CD4-positive, CD25-positive, alpha-beta regulatory T cell (primary cell): ENCODE measurements at regions not wholly inside any gene's neighbourhood (a gene's known extent, or its start where the extent isn't known, plus 50 kb on each side); places are given as distances from the start of the nearest gene placed in this dataset.

Source experiments
- ATAC-seq, 2 donors: fragments of 150-1000 bp; cut with Tn5 transposase; one replicate each; pipeline ENCODE4 v1.10.0; 2021; ENCODE audit warnings: low read depth in 2 of 2, moderate number of reproducible peaks in 2 of 2, moderate library complexity in 1 of 2
- DNase-seq, 3 donors: peaks; one replicate each; pipeline versions ENCODE4 v3.0.0 to v3.0.0-alpha.2; 2012 to 2022; ENCODE audit warnings: mixed read lengths in 1 of 3
- H3K27ac ChIP-seq: one replicate; pipeline ENCODE4 v1.7.0; 2013; ENCODE audit warnings: mild to moderate bottlenecking, low read length; ENCODE audit not compliant: insufficient read depth, poor library complexity, severe bottlenecking
- H3K27me3 ChIP-seq: one replicate; pipeline ENCODE4 v1.7.0; 2013; ENCODE audit warnings: low read length; ENCODE audit not compliant: control insufficient read depth, insufficient read depth
- H3K36me3 ChIP-seq: one replicate; pipeline ENCODE4 v1.7.0; 2013; ENCODE audit warnings: mild to moderate bottlenecking, low read length, moderate library complexity; ENCODE audit not compliant: control insufficient read depth, insufficient read depth
- H3K4me1 ChIP-seq: 2 replicates; pipeline ENCODE4 v1.7.0; 2013; ENCODE audit warnings: mild to moderate bottlenecking, low read length; ENCODE audit not compliant: insufficient read depth, control insufficient read depth, poor library complexity, severe bottlenecking
- H3K4me3 ChIP-seq: one replicate; pipeline ENCODE4 v1.7.0; 2013; ENCODE audit warnings: low read depth, mild to moderate bottlenecking, low read length, moderate library complexity
- H3K9me3 ChIP-seq, 2 experiments: 1 replicate in 1 of 2; 2 replicates in 1 of 2; pipeline ENCODE4 v1.7.0; 2013; ENCODE audit warnings: low read length in 2 of 2, mild to moderate bottlenecking in 1 of 2, moderate library complexity in 1 of 2; ENCODE audit not compliant: control insufficient read depth in 2 of 2
- H3K27ac Mint-ChIP-seq, 3 donors: one replicate each; pipeline ENCODE4 v1.8.0; 2020 to 2022; ENCODE audit warnings: mild to moderate bottlenecking in 3 of 3, mixed read lengths in 3 of 3, moderate library complexity in 2 of 3
- H3K27me3 Mint-ChIP-seq: one replicate; pipeline ENCODE4 v1.8.0; 2022; ENCODE audit warnings: mild to moderate bottlenecking, mixed read lengths
- H3K36me3 Mint-ChIP-seq: one replicate; pipeline ENCODE4 v1.8.0; 2020; ENCODE audit warnings: mixed read lengths
- H3K4me1 Mint-ChIP-seq, 4 donors: one replicate each; pipeline ENCODE4 v1.8.0; 2020 to 2022; ENCODE audit warnings: mixed read lengths in 4 of 4, mild to moderate bottlenecking in 1 of 4
- H3K4me3 Mint-ChIP-seq, 4 donors: one replicate each; pipeline ENCODE4 v1.8.0; 2020 to 2022; ENCODE audit warnings: mild to moderate bottlenecking in 4 of 4, mixed read lengths in 4 of 4, moderate library complexity in 3 of 4
- H3K9me3 Mint-ChIP-seq, 7 donors: one replicate each; pipeline ENCODE4 v1.8.0; 2020 to 2022; ENCODE audit warnings: mixed read lengths in 7 of 7, mild to moderate bottlenecking in 3 of 7, moderate library complexity in 2 of 7

DNA sequence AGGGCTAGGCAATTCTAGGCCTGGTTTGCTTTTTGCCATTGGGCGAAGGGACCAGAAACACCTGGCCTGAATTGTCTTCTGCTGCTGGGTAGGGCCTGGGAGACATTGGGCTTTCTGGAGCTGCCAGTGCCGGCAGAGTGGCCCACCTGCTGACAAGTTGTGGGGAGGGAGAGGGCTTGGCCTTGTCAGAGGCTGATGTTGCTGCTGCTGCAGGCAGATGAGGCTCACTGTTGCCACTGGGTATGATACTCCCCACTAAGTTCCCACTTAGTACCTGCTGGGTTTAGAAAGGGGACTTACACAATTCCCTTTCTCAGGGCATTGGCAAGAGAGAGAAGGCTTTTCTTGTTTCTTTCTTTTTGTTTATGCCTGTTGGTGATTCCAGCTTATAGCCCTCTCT lies 289.6 kb upstream of the NPVF start:
- Histone ChIP-seq H3K27me3 (no peaks in the 10 kb centered on the region), H3K36me3 (no peaks in the 10 kb centered on the region), H3K9me3 (no peaks in the 10 kb centered on the region), H3K4me3 (no peak overlapping the region), H3K27ac (no peak overlapping the region), H3K4me1 (no peaks in the 10 kb centered on the region)
- DNase-seq: no peak
- H3K36me3 Mint-ChIP-seq: no peaks in the 10 kb centered on the region
- H3K27me3 Mint-ChIP-seq: peaks cover 12% of the 10 kb centered on the region
- H3K27ac Mint-ChIP-seq: no peak overlapping the region
- peaks cover 0 to 35% (median 6%) of the 10 kb centered on the region in 4 donors for H3K4me1 Mint-ChIP-seq
- peaks cover 0 to 4% (median 0%) of the 10 kb centered on the region in 7 donors for H3K9me3 Mint-ChIP-seq
- no peak overlapping the region for H3K4me3 Mint-ChIP-seq
- no peak for ATAC-seq

DNA sequence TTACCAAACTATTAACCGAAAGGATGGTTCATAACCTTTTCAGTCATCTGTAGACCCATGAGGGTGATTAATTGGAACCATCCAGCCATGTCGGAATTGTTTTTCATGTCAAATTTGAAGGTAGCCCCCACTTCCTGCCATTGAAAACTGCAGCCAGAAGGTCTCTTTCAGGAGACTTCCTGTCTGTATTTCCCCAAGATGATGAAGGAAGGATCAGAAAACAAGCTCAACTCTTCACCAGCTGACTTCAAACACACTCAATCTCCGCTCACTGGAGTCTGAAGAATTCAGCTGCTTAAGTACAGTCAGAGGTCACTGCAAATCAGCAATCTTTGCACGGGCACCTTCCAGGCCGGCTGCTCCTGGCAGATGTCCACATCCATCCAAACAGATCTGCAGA lies 291.7 kb upstream of the NPVF start:
- Mint-ChIP-seq H3K27ac (peak overlapping the region; percentile 3 to 82 (median 58)), H3K36me3 (no peaks in the 10 kb centered on the region), H3K4me1 (peaks cover 0 to 41% (median 8%) of the 10 kb centered on the region in 4 donors), H3K27me3 (peaks cover 13% of the 10 kb centered on the region), H3K9me3 (peaks cover 0 to 5% (median 3%) of the 10 kb centered on the region in 7 donors), H3K4me3 (peak overlapping the region in 2 of 4 donors; percentile 19 to 69)
- Histone ChIP-seq H3K27ac (no peak overlapping the region), H3K27me3 (no peaks in the 10 kb centered on the region), H3K9me3 (no peaks in the 10 kb centered on the region), H3K36me3 (no peaks in the 10 kb centered on the region), H3K4me3 (no peak overlapping the region), H3K4me1 (no peaks in the 10 kb centered on the region)
- ATAC-seq: peak; percentile 30 to 33
- DNase-seq: peak in 2 of 3 donors; percentile 10 to 61

DNA sequence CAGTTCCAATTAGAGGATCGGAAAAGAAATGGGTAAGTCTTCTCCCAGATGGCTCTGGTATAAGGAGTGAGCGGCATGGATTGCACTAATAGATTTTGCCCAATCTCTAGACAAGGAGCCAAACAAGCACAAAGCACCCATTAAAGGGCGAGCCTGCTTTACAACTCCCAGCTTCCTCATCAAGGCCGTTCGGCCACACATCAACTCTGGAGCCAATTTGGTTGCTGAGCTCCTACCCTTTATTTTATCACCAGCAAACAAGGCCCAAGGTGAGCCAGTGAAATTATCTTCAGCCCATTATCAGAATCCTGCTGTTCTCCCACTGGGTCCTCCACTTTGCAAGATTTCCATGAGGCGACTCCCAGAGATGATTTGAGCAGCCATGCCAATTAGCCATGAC lies 292.2 kb upstream of the NPVF start:
- DNase-seq: no peak
- ATAC-seq: no peak
- no peak overlapping the region for H3K4me3 ChIP-seq
- Mint-ChIP-seq H3K4me1 (peaks cover 0 to 41% (median 8%) of the 10 kb centered on the region in 4 donors), H3K36me3 (no peaks in the 10 kb centered on the region), H3K27ac (peak overlapping the region; percentile 15 to 58 (median 42)), H3K9me3 (peaks cover 0 to 5% (median 3%) of the 10 kb centered on the region in 7 donors), H3K4me3 (peak overlapping the region in 2 of 4 donors; percentile 19 to 69), H3K27me3 (peaks cover 18% of the 10 kb centered on the region)
- H3K36me3 ChIP-seq: no peaks in the 10 kb centered on the region
- no peak overlapping the region for H3K27ac ChIP-seq
- H3K27me3 ChIP-seq: no peaks in the 10 kb centered on the region
- no peaks in the 10 kb centered on the region for H3K9me3 ChIP-seq
- no peaks in the 10 kb centered on the region for H3K4me1 ChIP-seq

DNA sequence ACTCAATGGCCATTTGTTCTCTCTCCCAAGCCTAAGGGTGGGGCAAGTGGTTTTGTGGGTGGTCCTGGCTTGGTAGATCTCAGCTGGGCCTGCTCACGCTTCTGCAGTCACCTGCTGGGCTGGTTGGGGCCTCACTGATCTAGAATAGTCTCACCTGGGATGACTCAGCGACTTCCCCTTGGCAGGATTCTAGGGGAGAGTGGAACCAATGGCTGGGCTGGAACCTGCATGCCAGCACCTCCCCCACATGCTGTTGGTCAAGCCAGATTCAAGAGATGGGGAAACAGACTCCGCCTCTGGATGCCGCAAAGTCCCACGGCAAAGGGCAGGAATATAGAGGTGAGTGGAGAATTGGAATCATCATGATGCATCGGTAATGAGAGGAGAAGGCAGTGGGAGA lies 292.9 kb upstream of the NPVF start:
- H3K27ac ChIP-seq: no peak overlapping the region
- peaks cover 0 to 38% (median 8%) of the 10 kb centered on the region in 4 donors for H3K4me1 Mint-ChIP-seq
- peak overlapping the region in 1 of 3 donors; percentile 52 for H3K27ac Mint-ChIP-seq
- no peaks in the 10 kb centered on the region for H3K36me3 ChIP-seq
- H3K4me3 Mint-ChIP-seq: no peak overlapping the region
- H3K9me3 ChIP-seq: no peaks in the 10 kb centered on the region
- no peaks in the 10 kb centered on the region for H3K27me3 ChIP-seq
- H3K9me3 Mint-ChIP-seq: peaks cover 0 to 5% (median 3%) of the 10 kb centered on the region in 7 donors
- no peaks in the 10 kb centered on the region for H3K4me1 ChIP-seq
- H3K27me3 Mint-ChIP-seq: peaks cover 25% of the 10 kb centered on the region
- ATAC-seq (no peak), DNase-seq (no peak)
- H3K4me3 ChIP-seq: no peak overlapping the region
- no peaks in the 10 kb centered on the region for H3K36me3 Mint-ChIP-seq

DNA sequence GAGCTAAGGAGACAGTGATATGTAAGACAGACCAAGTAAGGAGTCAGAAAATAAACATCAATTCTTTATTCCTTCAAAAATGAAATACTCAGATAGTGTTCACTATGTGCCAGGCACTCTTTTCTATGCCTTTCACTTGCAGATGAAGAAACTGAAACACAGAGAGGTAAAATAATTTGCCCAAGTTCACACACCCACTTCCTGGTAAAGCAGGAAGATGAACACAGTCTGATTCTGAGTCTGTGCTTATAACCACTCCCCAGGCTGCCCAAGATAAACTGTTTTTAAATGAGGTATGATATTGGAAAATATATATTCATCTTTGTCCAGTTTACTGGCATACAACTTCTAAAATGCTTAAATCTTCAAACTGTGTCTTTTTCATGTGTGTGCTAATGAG lies 294.4 kb upstream of the NPVF start:
- Histone ChIP-seq H3K9me3 (no peaks in the 10 kb centered on the region), H3K27ac (no peak overlapping the region), H3K4me3 (no peak overlapping the region), H3K27me3 (no peaks in the 10 kb centered on the region), H3K4me1 (no peaks in the 10 kb centered on the region), H3K36me3 (no peaks in the 10 kb centered on the region)
- H3K4me3 Mint-ChIP-seq: peak overlapping the region in 2 of 4 donors; percentile 8 to 59
- H3K27me3 Mint-ChIP-seq: peaks cover 29% of the 10 kb centered on the region
- peak overlapping the region; percentile 8 to 52 (median 40) for H3K27ac Mint-ChIP-seq
- ATAC-seq (peak; percentile 53 to 63), DNase-seq (peak in 1 of 3 donors; percentile 82)
- H3K4me1 Mint-ChIP-seq: peaks cover 0 to 36% (median 5%) of the 10 kb centered on the region in 4 donors
- peaks cover 0 to 5% (median 0%) of the 10 kb centered on the region in 7 donors for H3K9me3 Mint-ChIP-seq
- H3K36me3 Mint-ChIP-seq: no peaks in the 10 kb centered on the region

DNA sequence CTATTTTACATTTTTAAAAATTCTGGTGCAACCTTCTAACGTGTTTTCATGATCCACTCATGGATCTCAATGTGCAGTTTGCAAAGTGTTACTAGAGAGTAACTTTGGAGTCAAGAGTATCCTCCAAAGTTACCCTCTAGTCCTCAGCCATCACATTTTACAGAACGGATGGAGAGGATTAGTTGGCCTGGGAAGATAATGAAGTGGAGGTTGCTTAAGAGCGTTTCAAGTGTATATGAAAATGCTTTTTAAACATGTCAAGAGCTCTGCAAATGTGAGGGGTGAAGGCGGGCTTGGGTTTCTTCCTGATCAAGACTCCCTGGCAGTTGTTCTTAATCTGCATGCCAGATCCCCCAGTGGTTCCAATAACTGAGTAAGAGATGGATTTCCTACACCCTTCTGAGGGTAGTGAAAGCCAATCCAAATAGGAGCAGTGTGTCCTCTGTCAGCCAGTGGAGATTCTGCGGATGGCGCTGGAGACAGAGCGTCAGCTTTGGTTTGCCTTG lies 299.4 kb upstream of the NPVF start:
- no peak overlapping the region for H3K4me3 Mint-ChIP-seq
- H3K27ac ChIP-seq: no peak overlapping the region
- no peaks in the 10 kb centered on the region for H3K4me1 ChIP-seq
- peaks cover 22% of the 10 kb centered on the region for H3K27me3 Mint-ChIP-seq
- no peaks in the 10 kb centered on the region for H3K36me3 Mint-ChIP-seq
- no peak overlapping the region for H3K27ac Mint-ChIP-seq
- peaks cover 0 to 4% (median 0%) of the 10 kb centered on the region in 7 donors for H3K9me3 Mint-ChIP-seq
- H3K4me3 ChIP-seq: no peak overlapping the region
- ATAC-seq: no peak
- H3K27me3 ChIP-seq: no peaks in the 10 kb centered on the region
- H3K9me3 ChIP-seq: no peaks in the 10 kb centered on the region
- no peak for DNase-seq
- H3K4me1 Mint-ChIP-seq: peaks cover 0 to 7% (median 3%) of the 10 kb centered on the region in 4 donors
- H3K36me3 ChIP-seq: no peaks in the 10 kb centered on the region

DNA sequence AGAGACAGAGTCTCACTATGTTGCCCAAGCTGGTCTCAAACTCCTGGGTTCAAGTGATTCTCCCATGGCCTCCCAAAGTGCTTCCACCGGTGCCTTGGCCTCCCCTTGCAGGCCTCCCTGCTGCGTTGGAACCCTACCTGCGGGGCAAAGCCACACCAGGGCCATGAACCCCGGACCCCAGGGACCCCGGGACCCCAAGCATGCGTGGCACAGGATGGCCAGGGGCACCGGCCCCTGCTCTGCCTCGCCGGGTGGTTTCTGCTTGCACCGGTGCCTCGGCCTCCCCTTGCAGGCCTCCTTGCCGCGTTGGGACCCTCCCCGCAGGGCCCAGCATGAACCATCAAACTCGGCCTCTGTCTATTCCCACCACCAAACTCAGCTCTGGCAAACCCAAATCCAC lies 301.0 kb upstream of the NPVF start:
- Mint-ChIP-seq H3K9me3 (peaks cover 0 to 1% (median 0%) of the 10 kb centered on the region in 7 donors), H3K27ac (no peak overlapping the region)

GRCh38 chr7:25536851-25537250 lies 308.6 kb upstream of the NPVF start:
- DNase-seq: no peak
- Histone ChIP-seq H3K27ac (no peak overlapping the region), H3K36me3 (no peaks in the 10 kb centered on the region), H3K4me1 (no peaks in the 10 kb centered on the region), H3K9me3 (no peaks in the 10 kb centered on the region), H3K27me3 (peaks cover 4% of the 10 kb centered on the region), H3K4me3 (no peak overlapping the region)
- Mint-ChIP-seq H3K36me3 (no peaks in the 10 kb centered on the region), H3K4me1 (peaks cover 0 to 6% (median 2%) of the 10 kb centered on the region in 4 donors), H3K4me3 (no peak overlapping the region), H3K27me3 (peaks cover 13% of the 10 kb centered on the region), H3K9me3 (peaks cover 0 to 2% (median 0%) of the 10 kb centered on the region in 7 donors), H3K27ac (no peak overlapping the region)
- no peak for ATAC-seq

More for the DNA sequence above, 301.0 kb upstream of the NPVF start:
- Mint-ChIP-seq H3K4me1 (no peaks in the 10 kb centered on the region), H3K4me3 (no peak overlapping the region), H3K27me3 (peaks cover 26% of the 10 kb centered on the region), H3K36me3 (no peaks in the 10 kb centered on the region)
- H3K27me3 ChIP-seq: no peaks in the 10 kb centered on the region
- no peaks in the 10 kb centered on the region for H3K9me3 ChIP-seq
- ATAC-seq (no peak), DNase-seq (no peak)
- H3K36me3 ChIP-seq: no peaks in the 10 kb centered on the region
- no peak overlapping the region for H3K4me3 ChIP-seq
- H3K27ac ChIP-seq: no peak overlapping the region
- H3K4me1 ChIP-seq: no peaks in the 10 kb centered on the region
